Endothelial cell of umbilical vein (primary cell): ENCODE measurements at regions not wholly inside any gene's neighbourhood (a gene's known extent, or its start where the extent isn't known, plus 50 kb on each side); places are given as distances from the start of the nearest gene placed in this dataset.

Source experiments
- BruUV-seq: library from RNA; stranded (reverse); fragments of 400-500 nt; replicated peaks from 2 replicates; lab custom pipeline; 2021; lab: Mats Ljungman, UMichigan
- CTCF ChIA-PET: fragments of 300-600, 350-600 bp; sonication (Branson Sonifier 250); formaldehyde crosslinking; loops from one replicate; lab custom pipeline; 2021; ENCODE audit warnings: antibody characterized with exemption, inconsistent platforms; lab: Charles Lee
- POLR2A ChIA-PET: fragments of 300-600, 350-600 bp; sonication (Branson Sonifier 250); formaldehyde crosslinking; loops from one replicate; lab custom pipeline; 2021; ENCODE audit warnings: antibody characterized with exemption, inconsistent platforms; lab: Charles Lee
- DNase-seq: peaks from one replicate; pipeline ENCODE4 v3.0.0-alpha.2; 2011; ENCODE audit warnings: low read depth, low spot score
- FAIRE-seq: peaks from 2 replicates; lab custom pipeline; 2011; peaks lifted over from hg19 to GRCh38; lab: Jason Lieb, UNC
- H2AFZ ChIP-seq: 2 replicates; pipeline ENCODE4 v1.6.0; 2012; ENCODE audit warnings: low read depth, low read length, control low read depth, inconsistent platforms
- H3K27ac ChIP-seq: 2 replicates; pipeline ENCODE4 v1.5.1; 2011; ENCODE audit warnings: low read depth, mild to moderate bottlenecking, control low read depth, low read length, moderate library complexity; ENCODE audit not compliant: insufficient read depth
- H3K27me3 ChIP-seq, 2 experiments: 2 replicates each; pipeline versions ENCODE4 v1.6.0 to v1.6.1; 2011; ENCODE audit warnings: low read length in 2 of 2, mixed read lengths in 1 of 2; ENCODE audit not compliant: control insufficient read depth in 2 of 2, insufficient read depth in 2 of 2
- H3K36me3 ChIP-seq, 2 experiments: 2 replicates in 1 of 2; 3 replicates in 1 of 2; pipeline ENCODE4 v1.5.1; 2011; ENCODE audit warnings: low read length in 2 of 2, mild to moderate bottlenecking in 1 of 2, moderate library complexity in 1 of 2; ENCODE audit not compliant: control insufficient read depth in 2 of 2, insufficient read depth in 2 of 2; ENCODE audit errors: extremely low read depth in 1 of 2
- H3K4me1 ChIP-seq: 3 replicates; pipeline ENCODE4 v1.5.1; 2011; ENCODE audit warnings: mild to moderate bottlenecking, low read length; ENCODE audit not compliant: control insufficient read depth, insufficient read depth; ENCODE audit errors: extremely low read depth
- H3K4me2 ChIP-seq: 2 replicates; pipeline ENCODE4 v1.6.1; 2011; ENCODE audit warnings: low read length, control low read depth, mixed read lengths; ENCODE audit not compliant: insufficient read depth
- H3K4me3 ChIP-seq, 3 experiments: fragments of 200-600 bp in 1 of 3; sonication (generic), shearing (Covaris generic) in 1 of 3; replicated peaks in 1 of 3; 2 replicates each; pipeline ENCODE4 v1.5.1; 2011 to 2016; ENCODE audit warnings: control low read depth in 3 of 3, low read length in 3 of 3, mild to moderate bottlenecking in 2 of 3, inconsistent platforms in 1 of 3, low read depth in 1 of 3, moderate library complexity in 1 of 3; ENCODE audit not compliant: insufficient read depth in 1 of 3
- H3K79me2 ChIP-seq: 2 replicates; pipeline ENCODE4 v1.6.0; 2012; ENCODE audit warnings: low read length, inconsistent platforms; ENCODE audit not compliant: control insufficient read depth, insufficient read depth
- H3K9ac ChIP-seq: replicated peaks from 2 replicates; pipeline ENCODE3; 2011; ENCODE audit warnings: low read length, control low read depth; ENCODE audit not compliant: insufficient read depth; ENCODE audit errors: extremely low read depth
- H3K9me1 ChIP-seq: replicated peaks from 3 replicates; pipeline ENCODE4 v1.6.0; 2011; ENCODE audit warnings: mild to moderate bottlenecking, low read length; ENCODE audit not compliant: control insufficient read depth, insufficient read depth; ENCODE audit errors: extremely low read depth
- H3K9me3 ChIP-seq: replicated peaks from 2 replicates; pipeline ENCODE4 v1.5.1; 2012; ENCODE audit warnings: low read length, inconsistent platforms; ENCODE audit not compliant: control insufficient read depth, insufficient read depth
- H4K20me1 ChIP-seq: replicated peaks from 2 replicates; pipeline ENCODE3; 2011; ENCODE audit warnings: mild to moderate bottlenecking, low read length; ENCODE audit not compliant: control insufficient read depth, insufficient read depth; ENCODE audit errors: extremely low read depth
- CTCF ChIP-seq, 2 donors: IDR thresholded peaks; 1 replicate in 1 of 2; 2 replicates in 1 of 2; pipeline ENCODE4 v1.5.1; 2011; ENCODE audit warnings: low read length in 2 of 2, mild to moderate bottlenecking in 2 of 2, moderate library complexity in 2 of 2, control low read depth in 1 of 2, inconsistent platforms in 1 of 2, low read depth in 1 of 2; ENCODE audit not compliant: insufficient read depth in 1 of 2; ENCODE audit errors: extremely low read depth in 1 of 2
- EZH2 ChIP-seq: IDR thresholded peaks from 2 replicates; pipeline ENCODE4 v1.6.1; 2012; ENCODE audit warnings: borderline replicate concordance, low read depth, mild to moderate bottlenecking, moderate library complexity, low read length, inconsistent platforms; ENCODE audit not compliant: severe bottlenecking
- FOS ChIP-seq: IDR thresholded peaks from 2 replicates; pipeline ENCODE4 v1.6.1; 2011; ENCODE audit warnings: mild to moderate bottlenecking, low read length, moderate library complexity, borderline replicate concordance; ENCODE audit not compliant: insufficient read depth
- GATA2 ChIP-seq: IDR thresholded peaks from 2 replicates; pipeline ENCODE4 v1.7.0; 2011; ENCODE audit warnings: low read depth, mild to moderate bottlenecking, moderate library complexity, mixed read lengths, low read length; ENCODE audit not compliant: insufficient read length, insufficient read depth
- JUN ChIP-seq: IDR thresholded peaks from 2 replicates; pipeline ENCODE4 v1.6.1; 2011; ENCODE audit warnings: borderline replicate concordance, low read depth; ENCODE audit not compliant: insufficient read length, insufficient read depth
- MAX ChIP-seq: IDR thresholded peaks from 2 replicates; pipeline ENCODE4 v1.6.1; 2011; ENCODE audit not compliant: insufficient read depth, insufficient read length
- MYC ChIP-seq: IDR thresholded peaks from one replicate; pipeline ENCODE4 v1.6.1; 2011; ENCODE audit warnings: mild to moderate bottlenecking, low read depth, low read length
- POLR2A ChIP-seq: IDR thresholded peaks from 2 replicates; pipeline ENCODE4 v1.6.1; 2012; ENCODE audit warnings: low read depth, mild to moderate bottlenecking, control low read depth, low read length
- POLR2AphosphoS5 ChIP-seq: IDR thresholded peaks from 2 replicates; pipeline ENCODE4 v1.6.1; 2012; ENCODE audit warnings: low read depth, mild to moderate bottlenecking, control low read depth, low read length, moderate library complexity; ENCODE audit not compliant: insufficient read depth
- dilution Hi-C: fragments of 300-500 bp; cut with MboI; formaldehyde crosslinking; loops from one replicate; pipeline ENCODE4 v1.15.0; 2019; ENCODE audit warnings: low sequenced_read_pairs; ENCODE audit not compliant: extremely low pct_ligation_motif_present
- intact Hi-C: fragments of 100-400 bp; cut with micrococcal nuclease; formaldehyde crosslinking; loops from one replicate; pipeline ENCODE4 v1.10.0; 2022

- H2AFZ ChIP-seq: no peak overlapping the region
- no peaks in the 10 kb centered on the region for H4K20me1 ChIP-seq
- FAIRE-seq (no peak), DNase-seq (no peak)
- H3K27ac ChIP-seq: no peak overlapping the region
- no peaks in the 10 kb centered on the region for H3K79me2 ChIP-seq
- no peak overlapping the region for H3K4me3 ChIP-seq
- TF ChIP-seq POLR2A (no peak), FOS (no peak), POLR2AphosphoS5 (no peak), EZH2 (no peak), CTCF (IDR thresholded peaks at IDR 0.05; ENCODE audit: extremely low read depth in 1 of 2, insufficient read depth in 1 of 2, low read depth in 1 of 2, low read length in 2 of 2) (no peak), MYC (no peak), GATA2 (no peak), MAX (no peak), JUN (no peak)
- H3K9me3 ChIP-seq: no peaks in the 10 kb centered on the region
- POLR2A ChIA-PET: no interaction called here
- BruUV-seq: no TSS peak
- H3K27me3 ChIP-seq: no peaks in the 10 kb centered on the region
- no peaks in the 10 kb centered on the region for H3K36me3 ChIP-seq
- no peaks in the 10 kb centered on the region for H3K9me1 ChIP-seq
- H3K4me2 ChIP-seq: no peak overlapping the region
- no peaks in the 10 kb centered on the region for H3K4me1 ChIP-seq
- dilution Hi-C loops (no loop called here), intact Hi-C loops (no loop called here)
- CTCF ChIA-PET: no interaction called here
- no peak overlapping the region for H3K9ac ChIP-seq
These were observed 232.7 kb upstream of the HSFY2 start for GRCh38 chrY:19006234-19006633.
